Cardiac fibroblast (primary cell): ENCODE measurements at regions not wholly inside any gene's neighbourhood (a gene's known extent, or its start where the extent isn't known, plus 50 kb on each side); places are given as distances from the start of the nearest gene placed in this dataset.

ENCODE experiments used
- DNase-seq, 2 donors: peaks; one replicate each; pipeline versions ENCODE4 v3.0.0 to v3.0.0-alpha.2; 2010; ENCODE audit warnings: low read depth in 2 of 2
- H3K4me3 ChIP-seq, 2 donors: replicated peaks in 1 of 2; 1 replicate in 1 of 2; 2 replicates in 1 of 2; pipeline ENCODE4 v1.5.1; 2011; ENCODE audit warnings: low read depth in 2 of 2, low read length in 2 of 2, mild to moderate bottlenecking in 2 of 2, moderate library complexity in 1 of 2
- TF ChIP-seq, protein P1 (sequence below): IDR thresholded peaks from one replicate; pipeline ENCODE4 v1.5.1; 2011; ENCODE audit warnings: low read depth, mild to moderate bottlenecking, low read length, inconsistent platforms

DNA sequence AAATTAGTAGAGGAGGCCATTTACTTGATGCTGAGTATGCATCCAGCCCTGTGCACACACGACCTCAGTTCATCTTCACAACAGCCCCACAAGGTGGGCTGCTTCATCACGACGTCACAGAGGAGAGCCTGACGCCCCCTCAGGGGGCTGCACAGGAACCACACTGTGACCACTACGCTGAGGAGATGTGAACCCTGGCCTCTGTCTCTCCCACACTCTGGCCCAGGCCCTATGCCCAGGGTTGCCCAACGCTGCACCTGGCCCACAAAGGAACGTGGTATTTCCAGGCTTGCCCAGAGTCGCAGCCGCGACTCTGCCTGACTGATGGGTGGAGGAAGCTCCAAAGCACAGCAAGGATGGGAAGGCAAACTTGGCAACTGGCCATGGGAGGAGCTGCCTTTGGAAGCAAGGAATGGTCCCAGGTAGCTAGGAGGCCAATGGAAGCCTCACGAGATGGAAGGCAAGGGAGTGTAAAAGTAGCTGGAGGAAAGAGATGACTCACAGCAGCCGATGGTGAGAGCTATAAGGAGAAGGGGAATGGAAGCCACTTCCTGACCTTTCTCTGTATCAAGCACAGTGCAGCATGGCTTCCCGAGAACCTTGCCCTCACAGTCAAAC lies 226.0 kb downstream of the KLF13 start:
- peak in 1 of 2 donors; percentile 3 for DNase-seq
- H3K4me3 ChIP-seq: no peak overlapping the region
- TF ChIP-seq, protein P1, sequence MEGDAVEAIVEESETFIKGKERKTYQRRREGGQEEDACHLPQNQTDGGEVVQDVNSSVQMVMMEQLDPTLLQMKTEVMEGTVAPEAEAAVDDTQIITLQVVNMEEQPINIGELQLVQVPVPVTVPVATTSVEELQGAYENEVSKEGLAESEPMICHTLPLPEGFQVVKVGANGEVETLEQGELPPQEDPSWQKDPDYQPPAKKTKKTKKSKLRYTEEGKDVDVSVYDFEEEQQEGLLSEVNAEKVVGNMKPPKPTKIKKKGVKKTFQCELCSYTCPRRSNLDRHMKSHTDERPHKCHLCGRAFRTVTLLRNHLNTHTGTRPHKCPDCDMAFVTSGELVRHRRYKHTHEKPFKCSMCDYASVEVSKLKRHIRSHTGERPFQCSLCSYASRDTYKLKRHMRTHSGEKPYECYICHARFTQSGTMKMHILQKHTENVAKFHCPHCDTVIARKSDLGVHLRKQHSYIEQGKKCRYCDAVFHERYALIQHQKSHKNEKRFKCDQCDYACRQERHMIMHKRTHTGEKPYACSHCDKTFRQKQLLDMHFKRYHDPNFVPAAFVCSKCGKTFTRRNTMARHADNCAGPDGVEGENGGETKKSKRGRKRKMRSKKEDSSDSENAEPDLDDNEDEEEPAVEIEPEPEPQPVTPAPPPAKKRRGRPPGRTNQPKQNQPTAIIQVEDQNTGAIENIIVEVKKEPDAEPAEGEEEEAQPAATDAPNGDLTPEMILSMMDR: no peak

DNA sequence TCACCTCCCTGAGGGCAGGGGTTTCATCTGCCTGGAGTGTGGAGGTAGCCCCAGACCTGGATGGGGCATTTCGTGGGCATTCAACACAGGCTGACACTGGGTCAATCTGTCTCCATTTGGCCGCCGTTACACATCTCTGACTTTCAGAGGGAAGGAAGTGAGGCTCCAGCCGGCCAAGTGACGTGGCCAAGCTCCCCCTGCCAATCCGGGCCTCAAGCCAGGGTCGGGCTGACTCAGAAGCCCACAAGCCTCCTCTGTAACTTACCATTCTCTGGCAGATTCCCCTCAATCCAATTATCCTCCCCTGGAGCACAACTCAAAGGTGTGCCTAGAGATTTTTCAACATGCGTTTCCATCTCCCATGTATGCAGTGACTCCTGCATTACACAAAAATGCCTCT lies 227.6 kb downstream of the KLF13 start:
- peak; percentile 87 to 91 for DNase-seq
- H3K4me3 ChIP-seq: no peak overlapping the region
- TF ChIP-seq, protein P1: no peak

DNA sequence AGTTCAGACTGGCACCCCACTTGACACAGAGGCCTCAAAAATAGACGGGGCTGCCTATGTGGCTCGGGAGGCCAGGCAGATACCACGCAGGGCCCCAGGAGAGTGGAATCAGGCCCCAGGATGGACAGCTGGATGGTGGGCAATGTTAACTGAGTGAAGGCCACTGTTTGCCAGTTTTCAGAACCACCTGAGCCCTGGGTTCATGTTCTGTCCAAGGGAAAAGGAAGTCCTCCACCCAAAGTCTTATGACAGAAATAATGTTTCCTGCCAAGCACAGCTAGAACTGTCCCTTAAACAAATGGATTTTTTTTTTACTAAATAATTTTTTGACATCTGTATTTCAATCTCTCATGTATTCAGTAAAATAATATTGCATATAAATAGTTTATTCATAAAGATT lies 228.4 kb downstream of the KLF13 start:
- no peak overlapping the region for H3K4me3 ChIP-seq
- TF ChIP-seq, protein P1: no peak
- DNase-seq: no peak

DNA sequence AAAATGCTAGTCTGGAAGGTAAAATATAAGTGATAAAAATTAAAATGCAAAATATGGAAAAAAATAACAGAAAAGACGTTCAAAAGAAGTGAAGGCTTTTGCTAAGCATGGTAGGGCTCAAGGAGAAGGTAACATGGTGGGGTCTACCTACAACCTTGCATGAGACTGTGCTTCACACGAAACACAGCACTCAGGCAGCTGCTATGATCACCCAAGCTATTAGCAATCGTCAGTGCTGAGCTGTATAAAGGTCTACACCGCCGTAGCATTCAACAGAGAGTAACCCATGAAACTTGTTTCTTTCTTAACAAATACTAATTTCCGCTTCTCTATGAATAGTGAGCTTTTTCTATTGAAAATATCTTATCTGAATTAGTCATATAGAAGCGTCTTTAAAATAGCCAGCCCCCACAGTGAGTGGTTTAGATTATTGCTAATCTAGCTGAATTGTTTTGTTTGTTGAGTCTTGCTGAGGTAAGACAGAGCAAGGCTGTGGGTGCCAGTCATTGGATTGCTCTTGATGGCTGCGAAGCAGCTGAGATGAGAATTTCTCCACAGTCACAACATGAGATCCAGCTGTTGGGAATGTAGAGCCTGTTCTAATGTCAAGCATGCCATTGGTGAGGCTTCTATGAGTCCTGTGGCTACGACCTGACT lies 230.0 kb downstream of the KLF13 start:
- no peak for DNase-seq
- TF ChIP-seq, protein P1: no peak
- H3K4me3 ChIP-seq: no peak overlapping the region

DNA sequence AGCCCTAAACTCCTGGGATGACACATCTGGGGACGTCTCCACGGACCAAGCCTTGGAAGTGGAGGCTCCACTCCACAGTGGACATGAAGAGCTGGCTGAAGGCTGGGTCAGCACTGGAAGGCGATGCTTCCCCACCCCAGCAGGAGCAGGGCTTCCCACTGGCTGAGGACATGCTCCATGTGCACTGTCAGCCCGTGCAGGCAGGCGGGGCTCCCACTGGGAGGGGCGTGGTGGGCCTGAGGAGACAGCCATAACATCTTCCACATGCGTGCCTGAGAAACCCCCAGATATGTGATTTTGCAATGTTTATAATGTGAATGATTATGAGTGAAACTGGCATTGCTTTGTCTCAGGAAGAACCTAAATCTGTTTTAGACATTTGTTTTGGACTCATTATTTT lies 231.3 kb downstream of the KLF13 start:
- no peak for DNase-seq
- TF ChIP-seq, protein P1: no peak

DNA sequence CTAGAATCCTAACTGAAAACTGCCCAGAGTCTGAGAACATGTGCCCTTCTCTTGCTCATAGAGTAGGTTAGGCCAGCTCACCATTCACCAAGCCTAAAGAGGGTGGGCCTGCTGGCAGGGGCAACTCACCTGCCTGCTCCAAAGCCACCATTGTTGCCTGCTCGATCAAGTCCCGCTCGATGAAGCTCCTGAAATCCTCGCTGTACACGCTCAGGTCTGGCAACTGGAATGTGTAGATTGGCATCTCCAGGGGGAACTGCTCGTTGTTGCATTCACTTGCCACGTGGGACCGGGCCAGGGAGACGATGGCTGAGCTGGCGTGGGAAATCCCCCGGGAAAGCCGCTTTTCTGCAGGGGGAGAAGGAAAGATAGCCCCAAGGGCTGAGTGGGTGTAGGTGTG lies 232.2 kb downstream of the KLF13 start:
- no peak for DNase-seq
- TF ChIP-seq, protein P1: no peak
- H3K4me3 ChIP-seq: no peak overlapping the region

More for the DNA sequence above, 231.3 kb downstream of the KLF13 start:
- no peak overlapping the region for H3K4me3 ChIP-seq
